ENCODE measurements at regions not wholly inside any gene's neighbourhood (a gene's known extent, or its start where the extent isn't known, plus 50 kb on each side); places are given as distances from the start of the nearest gene placed in this dataset.

DNA sequence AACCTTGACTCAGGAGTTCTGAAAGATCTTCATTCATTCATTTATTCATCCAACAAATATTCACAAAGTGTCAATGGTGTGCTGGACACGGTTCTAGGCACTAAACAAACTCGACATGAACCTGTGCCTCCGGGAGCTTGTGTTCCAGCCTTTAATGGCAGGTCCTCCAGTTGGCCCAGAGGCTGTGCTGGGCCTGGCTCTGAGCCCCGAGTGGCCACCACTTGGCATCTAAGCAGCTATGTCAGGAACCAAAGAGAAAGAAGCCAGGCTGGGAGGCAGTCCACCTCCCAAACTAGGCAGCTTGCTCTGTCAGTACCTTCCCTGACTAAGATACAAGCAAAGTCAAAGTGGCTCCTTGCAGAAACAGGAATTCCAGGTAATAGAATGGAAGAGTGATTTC lies 233.6 kb downstream of the BUD13 start:
- no peak for ATAC-seq
- intact Hi-C loops (cut with DNase I, micrococcal nuclease), result no loop called here

DNA sequence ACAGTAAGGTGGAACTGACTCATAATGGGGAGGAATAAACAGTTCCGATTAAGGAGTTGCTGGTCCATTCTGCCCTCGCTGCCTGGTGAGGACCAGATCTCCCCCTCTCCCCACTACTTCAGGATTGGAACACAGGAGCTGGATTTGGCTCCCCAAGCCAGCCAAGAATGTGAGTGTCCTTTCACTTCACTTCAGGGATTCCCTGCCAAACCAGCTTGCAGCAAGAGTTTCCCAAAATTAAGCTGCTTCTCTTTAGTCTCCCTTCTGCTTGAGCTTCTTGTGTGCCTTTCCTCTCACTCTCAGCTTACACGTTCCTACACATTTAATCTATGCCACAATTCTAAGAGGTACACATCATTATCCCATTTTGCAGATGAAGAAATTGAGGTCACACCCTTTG lies 234.1 kb downstream of the BUD13 start:
- ATAC-seq, result no peak
- Histone ChIP-seq H3K9me3 (no peaks in the 10 kb centered on the region), H3K4me1 (ENCODE audit: low read depth) (no peaks in the 10 kb centered on the region), H3K36me3 (ENCODE audit: low read depth) (no peaks in the 10 kb centered on the region), H3K4me3 (no peak overlapping the region)
- intact Hi-C loops (cut with DNase I, micrococcal nuclease), result no loop called here
- TF ChIP-seq, protein P1, sequence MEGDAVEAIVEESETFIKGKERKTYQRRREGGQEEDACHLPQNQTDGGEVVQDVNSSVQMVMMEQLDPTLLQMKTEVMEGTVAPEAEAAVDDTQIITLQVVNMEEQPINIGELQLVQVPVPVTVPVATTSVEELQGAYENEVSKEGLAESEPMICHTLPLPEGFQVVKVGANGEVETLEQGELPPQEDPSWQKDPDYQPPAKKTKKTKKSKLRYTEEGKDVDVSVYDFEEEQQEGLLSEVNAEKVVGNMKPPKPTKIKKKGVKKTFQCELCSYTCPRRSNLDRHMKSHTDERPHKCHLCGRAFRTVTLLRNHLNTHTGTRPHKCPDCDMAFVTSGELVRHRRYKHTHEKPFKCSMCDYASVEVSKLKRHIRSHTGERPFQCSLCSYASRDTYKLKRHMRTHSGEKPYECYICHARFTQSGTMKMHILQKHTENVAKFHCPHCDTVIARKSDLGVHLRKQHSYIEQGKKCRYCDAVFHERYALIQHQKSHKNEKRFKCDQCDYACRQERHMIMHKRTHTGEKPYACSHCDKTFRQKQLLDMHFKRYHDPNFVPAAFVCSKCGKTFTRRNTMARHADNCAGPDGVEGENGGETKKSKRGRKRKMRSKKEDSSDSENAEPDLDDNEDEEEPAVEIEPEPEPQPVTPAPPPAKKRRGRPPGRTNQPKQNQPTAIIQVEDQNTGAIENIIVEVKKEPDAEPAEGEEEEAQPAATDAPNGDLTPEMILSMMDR (IDR thresholded peaks at IDR 0.05), result no peak
- DNase-seq, result no peak

More for the DNA sequence above, 233.6 kb downstream of the BUD13 start:
- H3K36me3 ChIP-seq (ENCODE audit: low read depth), result no peaks in the 10 kb centered on the region
- H3K4me3 ChIP-seq, result no peak overlapping the region
- H3K9me3 ChIP-seq, result no peaks in the 10 kb centered on the region
- TF ChIP-seq, protein P1 (IDR thresholded peaks at IDR 0.05), result no peak
- H3K4me1 ChIP-seq (ENCODE audit: low read depth), result no peaks in the 10 kb centered on the region
- DNase-seq, result no peak

DNA sequence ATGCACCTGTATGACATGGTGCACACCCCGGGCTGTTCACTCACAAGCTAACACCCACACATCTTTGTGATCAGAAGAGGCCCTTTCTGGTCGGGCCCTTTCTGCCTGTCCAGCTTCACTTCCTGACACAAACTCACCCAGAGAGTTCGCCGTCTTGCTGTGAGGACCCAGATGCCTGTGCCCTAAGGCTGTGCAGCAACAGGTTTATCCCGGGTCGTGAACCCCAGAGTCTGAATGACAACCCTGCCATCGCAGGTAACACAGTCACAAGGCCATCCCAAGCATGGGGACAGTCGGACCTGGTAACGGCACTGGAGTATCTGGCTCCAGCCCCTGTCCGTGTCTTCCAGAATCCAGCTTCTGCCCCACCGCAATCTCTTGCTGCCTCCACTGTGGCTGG lies 235.1 kb downstream of the BUD13 start:
- no peak for DNase-seq
- ATAC-seq, result no peak
- Histone ChIP-seq H3K9me3 (no peaks in the 10 kb centered on the region), H3K36me3 (ENCODE audit: low read depth) (no peaks in the 10 kb centered on the region), H3K4me3 (no peak overlapping the region), H3K4me1 (ENCODE audit: low read depth) (no peaks in the 10 kb centered on the region)
- TF ChIP-seq, protein P1 (IDR thresholded peaks at IDR 0.05), result no peak
- intact Hi-C loops (cut with DNase I, micrococcal nuclease), result no loop called here

DNA sequence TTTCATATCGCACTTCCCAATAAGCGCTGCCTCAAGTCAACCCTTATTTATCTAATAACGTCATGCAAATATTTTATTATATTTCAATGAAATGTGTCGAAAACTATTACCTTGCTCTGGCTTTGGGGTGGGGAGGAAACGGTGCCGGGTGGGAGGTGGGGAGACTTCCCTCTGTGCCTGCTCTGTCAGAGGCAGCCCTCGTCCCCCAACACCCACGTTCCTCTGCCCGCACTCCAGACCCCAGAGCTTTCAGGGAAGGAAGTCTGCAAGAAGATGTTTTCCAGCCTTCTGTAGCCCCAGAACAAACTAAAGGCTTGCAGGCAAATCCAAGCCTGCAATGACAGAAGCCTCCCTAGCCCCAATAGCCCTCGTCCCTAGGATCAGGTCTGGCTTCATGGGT lies 235.7 kb downstream of the BUD13 start:
- ATAC-seq, result no peak
- no peaks in the 10 kb centered on the region for H3K36me3 ChIP-seq (ENCODE audit: low read depth)
- H3K4me3 ChIP-seq, result no peak overlapping the region
- H3K4me1 ChIP-seq (ENCODE audit: low read depth), result no peaks in the 10 kb centered on the region
- intact Hi-C loops (cut with DNase I, micrococcal nuclease), result no loop called here
- H3K9me3 ChIP-seq, result no peaks in the 10 kb centered on the region
- TF ChIP-seq, protein P1 (IDR thresholded peaks at IDR 0.05), result no peak
- no peak for DNase-seq

DNA sequence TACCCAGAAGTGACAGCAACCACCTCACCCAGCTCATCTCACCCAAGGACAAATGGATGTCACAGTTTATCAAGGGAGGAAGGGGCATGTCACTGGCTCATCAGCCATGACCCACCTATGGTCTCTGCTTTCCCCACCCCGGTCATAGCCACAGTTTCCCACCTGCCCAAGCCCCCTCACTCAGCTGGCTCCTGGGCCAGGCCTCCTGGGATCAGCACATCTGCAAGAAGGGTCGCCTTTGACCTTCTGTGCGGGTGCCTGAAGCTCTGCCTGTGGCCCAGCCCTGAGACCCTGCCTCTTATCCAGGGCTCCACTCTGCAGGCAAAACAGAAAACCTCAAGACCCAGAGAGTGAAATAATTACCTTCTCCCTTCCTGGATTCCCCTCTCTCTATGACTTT lies 236.4 kb downstream of the BUD13 start:
- ATAC-seq, result no peak
- no peaks in the 10 kb centered on the region for H3K9me3 ChIP-seq
- H3K4me3 ChIP-seq, result no peak overlapping the region
- H3K36me3 ChIP-seq (ENCODE audit: low read depth), result no peaks in the 10 kb centered on the region
- TF ChIP-seq, protein P1 (IDR thresholded peaks at IDR 0.05), result no peak
- intact Hi-C loops (cut with DNase I, micrococcal nuclease), result no loop called here
- no peaks in the 10 kb centered on the region for H3K4me1 ChIP-seq (ENCODE audit: low read depth)
- no peak for DNase-seq

DNA sequence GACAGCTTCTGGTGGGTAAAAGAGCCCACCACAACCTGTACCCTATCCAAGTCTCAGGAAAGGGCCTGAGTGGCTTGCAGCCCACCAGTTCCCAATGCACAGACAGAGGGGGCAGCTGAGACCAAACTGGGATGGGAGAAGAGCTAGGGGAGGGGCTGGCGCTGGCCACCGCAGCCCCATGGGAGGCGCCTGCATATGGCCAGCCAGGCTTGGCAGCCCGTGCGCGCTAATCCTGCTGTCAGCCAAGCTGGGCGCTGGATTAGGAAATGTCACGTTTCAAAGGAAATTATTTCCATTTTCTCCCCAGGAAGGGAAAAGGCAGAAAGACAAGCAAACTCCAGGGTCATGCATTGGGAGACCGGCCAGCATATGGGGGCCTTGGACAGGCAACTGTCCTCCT lies 236.8 kb downstream of the BUD13 start:
- TF ChIP-seq, protein P1 (IDR thresholded peaks at IDR 0.05), result no peak
- Histone ChIP-seq H3K36me3 (ENCODE audit: low read depth) (no peaks in the 10 kb centered on the region), H3K9me3 (no peaks in the 10 kb centered on the region), H3K4me1 (ENCODE audit: low read depth) (no peaks in the 10 kb centered on the region), H3K4me3 (no peak overlapping the region)
- ATAC-seq (no peak), DNase-seq (no peak)
- intact Hi-C loops (cut with DNase I, micrococcal nuclease), result no loop called here
